ENCODE measurements at regions not wholly inside any gene's neighbourhood (a gene's known extent, or its start where the extent isn't known, plus 50 kb on each side); places are given as distances from the start of the nearest gene placed in this dataset.

DNA sequence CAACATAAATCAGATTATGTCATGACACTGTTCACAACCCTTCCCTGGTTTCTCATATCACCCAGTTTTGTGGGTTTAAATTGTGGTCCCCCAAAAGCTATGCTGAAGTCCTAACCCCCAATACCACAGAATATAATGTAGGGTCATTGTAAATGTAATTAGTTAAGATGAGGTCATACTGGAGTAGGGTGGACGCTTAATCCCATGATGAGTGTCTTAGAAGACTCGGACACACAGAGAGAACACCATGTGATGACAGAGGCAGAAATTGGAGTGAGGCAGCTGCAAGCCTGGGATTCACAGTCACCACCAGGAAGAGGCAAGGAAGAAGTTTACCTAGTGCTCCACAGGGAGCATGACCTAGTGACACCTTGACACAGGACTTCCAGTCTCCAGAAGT lies 197.8 kb downstream of the SALL1 start:
- no peak for DNase-seq

DNA sequence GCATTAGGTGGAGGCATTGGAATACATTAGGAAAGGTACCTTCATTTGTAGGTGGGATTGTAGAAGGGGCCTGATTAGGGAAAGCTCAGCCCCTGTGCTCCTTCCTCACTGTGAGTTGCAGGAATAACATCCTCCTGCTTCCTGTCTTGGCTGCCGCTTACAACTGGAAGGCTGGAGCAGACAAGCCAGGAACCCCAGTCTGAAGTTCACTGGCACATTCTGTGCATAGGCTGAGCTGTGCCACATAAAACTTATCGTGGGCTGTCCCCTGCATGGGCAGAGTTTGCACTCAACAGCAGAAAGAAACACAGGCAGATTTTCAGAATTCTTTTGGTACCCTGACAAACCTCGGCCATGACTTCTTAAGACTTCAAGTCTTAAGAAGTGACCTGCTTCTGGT lies 200.1 kb downstream of the SALL1 start:
- DNase-seq: no peak

DNA sequence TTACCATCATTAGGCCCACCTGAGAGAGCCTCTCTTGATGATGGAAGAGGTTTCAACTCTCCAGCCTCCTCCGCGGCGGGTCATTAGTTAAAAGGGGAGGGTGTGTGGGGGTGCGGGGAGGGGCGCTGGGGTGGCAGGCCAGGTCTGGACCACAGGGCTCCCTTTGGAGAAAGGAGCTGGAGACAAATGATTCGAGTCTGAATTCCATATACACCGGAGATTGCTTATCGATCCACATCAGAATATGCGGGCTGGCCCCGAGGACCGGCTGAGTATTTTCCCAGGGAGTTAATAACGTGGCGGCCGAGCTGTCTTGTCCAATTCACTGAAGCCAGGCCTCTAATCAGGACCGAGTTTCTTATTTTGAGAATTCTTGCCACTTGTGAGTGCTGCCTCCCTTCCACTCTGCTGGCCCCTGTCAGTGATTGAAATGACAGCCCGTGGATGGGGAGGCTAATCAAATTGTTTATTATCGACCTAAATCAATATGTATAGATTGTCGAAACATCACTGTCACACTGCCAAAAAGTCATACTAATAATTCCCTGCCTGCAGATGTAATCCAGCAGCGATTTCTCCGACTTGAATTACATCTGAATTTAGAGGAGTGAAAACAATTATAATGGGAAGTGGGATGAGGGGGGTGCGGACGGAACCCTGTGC lies 202.7 kb downstream of the SALL1 start:
- no peak for DNase-seq

DNA sequence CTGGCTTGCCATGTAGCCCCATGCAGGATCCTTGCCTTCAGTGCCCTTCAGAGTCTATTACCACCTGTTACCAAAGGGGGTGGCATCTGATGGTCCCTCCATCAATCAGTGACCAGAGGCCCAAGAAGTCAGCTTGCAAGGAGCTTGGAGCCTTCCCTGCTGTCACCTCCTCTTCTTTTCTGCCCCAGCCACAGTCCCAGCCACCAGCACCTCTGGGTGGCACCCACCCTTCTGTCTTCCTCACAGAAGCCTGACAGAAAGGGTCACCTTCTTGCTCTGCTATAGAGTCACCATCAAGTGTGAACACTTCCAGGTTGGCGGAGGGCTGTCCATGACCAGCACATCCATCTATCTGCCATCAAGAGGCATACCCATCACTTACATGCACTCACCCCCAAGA lies 203.2 kb downstream of the SALL1 start:
- no peak for DNase-seq

DNA sequence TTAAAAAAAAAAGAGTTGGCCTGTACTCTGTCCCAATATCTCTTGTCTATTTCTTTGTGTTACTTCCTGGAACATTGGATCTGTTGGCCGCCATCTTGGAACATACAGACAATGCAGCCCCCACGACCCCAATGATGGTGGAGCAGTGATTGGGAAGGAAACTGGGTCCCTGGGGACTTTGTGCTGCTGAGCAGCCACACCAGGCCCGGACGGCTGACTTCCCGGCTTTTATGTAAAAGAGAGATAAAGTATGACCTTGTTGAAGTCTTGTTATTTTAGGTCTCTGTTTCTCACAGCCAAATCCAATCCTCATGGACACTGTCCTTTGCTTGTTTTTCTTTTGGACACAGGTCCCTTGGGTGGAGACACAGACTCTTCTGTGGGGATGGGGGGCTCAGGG lies 204.5 kb downstream of the SALL1 start:
- DNase-seq: no peak

DNA sequence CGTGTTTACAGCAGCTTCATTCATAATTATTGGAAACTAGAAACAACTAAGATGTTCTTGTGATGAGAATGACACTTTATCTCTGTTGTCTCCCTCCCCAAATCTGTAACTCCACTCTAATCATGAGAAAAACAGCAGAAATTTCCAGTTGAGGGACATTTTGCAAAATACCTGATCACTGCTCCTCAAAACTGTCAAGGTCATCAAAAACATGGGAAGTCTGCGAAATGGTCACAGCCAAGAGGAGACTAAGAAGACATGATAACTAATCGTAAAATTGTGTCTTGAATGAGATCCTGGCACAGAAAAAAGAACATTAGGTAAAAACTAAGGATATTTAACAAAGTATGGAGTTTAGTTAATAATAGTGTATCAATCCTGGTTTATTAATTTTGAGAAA lies 204.2 kb downstream of the CYLD start:
- no peak for DNase-seq

DNA sequence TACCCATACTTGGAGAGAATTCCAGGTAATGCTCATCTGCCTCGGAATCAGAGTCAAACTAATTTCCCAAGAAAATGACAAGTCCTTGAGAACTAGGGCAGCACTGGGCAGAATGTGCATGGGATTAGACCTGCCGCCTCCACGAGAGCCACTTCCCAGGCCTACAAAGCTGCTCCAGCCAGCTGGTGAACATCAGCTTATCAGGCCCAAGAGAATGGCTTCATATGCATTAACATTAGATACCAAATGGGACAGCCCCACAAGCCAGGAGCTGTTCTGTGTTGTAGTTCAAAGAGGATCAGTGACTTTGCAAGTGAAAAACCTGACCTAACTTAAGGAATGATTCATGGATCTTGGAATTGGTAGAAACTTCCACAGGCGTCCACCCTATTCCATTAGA lies 203.3 kb downstream of the CYLD start:
- DNase-seq: no peak

DNA sequence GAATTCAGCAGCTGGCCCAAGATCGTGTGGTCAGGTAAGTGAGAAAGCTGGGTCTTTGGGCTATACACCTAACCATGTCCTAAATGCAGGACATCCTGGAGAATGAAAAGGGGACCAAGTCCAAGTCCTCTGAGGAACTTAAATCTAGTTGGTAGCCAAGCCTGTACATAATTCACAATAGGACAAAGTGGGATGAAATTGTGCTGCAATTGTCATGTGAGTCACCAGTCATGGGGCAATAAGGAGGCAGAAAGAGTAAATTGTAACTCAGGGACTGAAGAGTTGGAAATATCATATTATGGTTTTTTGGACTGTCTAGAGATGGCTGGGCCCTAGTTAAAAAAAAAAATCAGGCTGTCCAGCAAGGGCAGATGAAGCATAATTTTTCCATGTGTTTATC lies 202.6 kb downstream of the CYLD start:
- no peak for DNase-seq

DNA sequence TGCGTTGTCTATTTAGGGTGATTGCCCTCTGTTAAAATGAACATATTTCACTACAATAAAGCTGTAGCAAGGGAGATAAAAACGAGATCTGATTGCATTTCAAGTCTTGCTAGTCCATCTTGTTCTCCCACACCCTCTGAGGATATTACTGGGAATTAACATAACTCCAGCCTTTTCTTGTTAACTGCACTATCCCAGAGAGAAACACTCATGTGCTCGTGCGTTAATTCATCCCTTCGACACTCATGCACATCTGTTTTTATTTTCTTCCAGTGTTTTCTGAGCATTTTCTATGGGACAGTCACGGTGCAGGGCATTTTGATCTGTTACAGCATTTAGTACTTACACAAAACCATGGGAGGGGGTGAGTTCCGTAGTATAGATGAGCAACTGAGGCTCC lies 202.1 kb downstream of the CYLD start:
- DNase-seq: no peak

DNA sequence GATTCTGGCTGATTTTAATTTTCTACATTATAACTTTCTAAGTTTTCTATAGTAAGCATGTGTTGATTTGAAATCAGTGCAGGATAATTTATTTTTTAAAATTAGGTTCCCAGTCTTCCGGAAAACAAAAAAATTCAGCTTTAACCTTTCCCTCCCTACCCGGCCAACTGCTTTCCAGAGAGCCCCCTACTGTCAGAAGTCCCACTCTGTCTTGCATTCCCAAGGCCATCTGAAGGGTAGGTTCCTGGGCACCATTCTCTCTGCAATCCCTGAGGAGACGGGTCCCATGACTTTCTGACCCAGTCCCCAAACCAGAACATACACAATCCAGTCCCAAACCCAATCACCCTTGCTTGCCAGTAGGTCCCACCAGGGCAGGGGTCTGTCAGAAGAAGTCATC lies 200.3 kb downstream of the CYLD start:
- DNase-seq: no peak

DNA sequence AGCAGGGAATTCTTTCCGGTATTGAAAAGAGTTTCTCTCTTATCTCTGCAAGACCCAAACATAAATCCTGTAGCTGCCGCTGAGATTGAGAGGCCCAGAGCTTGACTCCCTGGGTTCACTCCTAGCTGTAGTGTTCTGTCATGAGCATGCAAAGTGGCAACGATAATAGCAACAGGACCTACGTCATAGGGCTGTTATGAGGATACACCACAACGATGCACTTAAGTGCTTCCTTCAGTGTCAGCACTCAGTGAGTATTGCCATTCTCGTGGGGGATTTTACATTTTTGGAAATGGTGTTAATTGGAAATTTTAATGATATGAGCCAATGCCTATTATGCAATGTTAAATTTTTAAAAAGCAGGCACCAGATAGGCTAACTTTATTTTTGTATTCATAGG lies 199.8 kb downstream of the CYLD start:
- DNase-seq: no peak

DNA sequence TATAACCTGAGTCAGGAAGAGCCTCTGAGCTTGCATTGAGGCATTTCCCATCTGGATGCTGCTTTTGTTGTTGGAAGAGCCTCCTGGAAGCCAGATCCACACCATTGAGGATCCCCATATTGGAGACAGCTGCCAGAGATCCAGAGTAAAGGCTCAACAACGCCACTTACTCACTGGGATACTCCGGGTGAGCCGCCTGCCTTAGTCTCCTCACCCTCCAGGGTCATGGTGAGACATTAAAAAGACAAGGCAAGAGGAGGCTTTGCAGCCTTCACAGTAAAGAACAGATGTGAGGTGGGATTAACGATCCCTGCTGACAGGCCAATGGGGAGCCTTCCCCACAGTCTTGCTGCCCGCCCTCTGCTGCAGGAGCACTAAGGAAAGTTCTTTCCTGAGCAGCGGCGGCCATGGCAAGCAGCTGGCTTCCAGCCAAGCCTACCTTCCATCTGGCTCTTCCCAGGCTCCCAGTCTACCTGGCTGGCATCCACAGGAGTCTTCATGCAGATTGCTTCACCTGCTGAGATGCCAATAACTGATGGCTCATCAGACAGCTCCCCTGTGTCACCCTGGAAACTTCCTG lies 198.5 kb downstream of the CYLD start:
- DNase-seq: no peak

DNA sequence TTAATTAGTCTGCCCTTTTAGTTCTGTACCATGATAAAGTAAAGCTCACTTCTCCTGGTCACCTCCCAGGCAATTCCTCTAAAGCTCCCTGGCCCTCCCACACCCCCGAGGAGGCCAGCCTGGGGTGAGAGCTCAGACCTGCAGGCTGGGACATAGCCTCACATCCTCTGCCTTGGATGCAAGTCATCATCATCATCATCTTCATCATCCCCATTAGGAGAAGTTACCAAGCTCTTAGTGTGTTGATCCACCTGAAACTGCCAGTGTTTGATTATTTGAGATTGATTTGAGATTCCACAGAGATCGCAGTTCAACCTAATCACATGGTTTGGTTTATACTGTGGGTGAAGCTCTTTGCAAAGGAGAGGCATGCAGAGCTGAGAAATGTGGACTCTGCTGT lies 197.5 kb downstream of the CYLD start:
- no peak for DNase-seq

DNA sequence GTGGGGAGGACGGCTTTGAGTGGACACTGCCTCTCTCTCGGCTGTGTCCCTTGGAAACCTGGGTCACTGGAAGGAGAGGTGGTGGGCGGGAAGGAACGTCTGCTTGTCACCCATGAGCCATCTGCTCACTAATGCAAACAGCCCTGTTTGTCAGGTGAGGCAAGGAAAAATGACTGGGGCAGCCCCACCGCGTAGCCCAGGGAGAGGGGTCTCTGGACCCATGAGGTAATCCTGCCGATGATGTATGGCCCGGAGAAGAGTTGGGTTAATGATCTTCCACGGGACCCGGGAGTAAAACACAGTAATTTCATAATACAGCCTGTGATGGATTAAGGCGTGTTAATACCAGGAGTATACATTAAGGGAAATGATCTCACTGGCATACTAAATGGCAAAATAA lies 197.0 kb downstream of the CYLD start:
- DNase-seq: no peak

DNA sequence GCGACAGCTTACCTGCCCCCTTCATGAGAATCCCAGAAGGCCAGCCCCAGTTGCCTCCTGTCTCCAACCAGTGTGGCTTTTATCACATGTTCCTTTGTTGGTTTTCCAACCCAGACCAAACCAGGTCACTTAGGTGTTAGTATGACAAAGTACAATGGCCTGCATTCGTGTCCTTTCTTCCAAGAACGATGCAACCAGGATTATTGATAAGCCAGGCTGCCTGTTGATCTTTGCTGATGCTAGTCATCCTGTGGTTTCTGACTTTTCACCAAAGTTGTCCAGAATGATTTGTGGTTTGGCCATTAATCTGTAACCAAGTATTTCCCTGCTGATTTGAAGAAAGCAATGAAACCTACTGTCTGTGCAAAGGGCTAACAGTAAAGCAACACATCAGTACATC lies 191.4 kb downstream of the CYLD start:
- no peak for DNase-seq

DNA sequence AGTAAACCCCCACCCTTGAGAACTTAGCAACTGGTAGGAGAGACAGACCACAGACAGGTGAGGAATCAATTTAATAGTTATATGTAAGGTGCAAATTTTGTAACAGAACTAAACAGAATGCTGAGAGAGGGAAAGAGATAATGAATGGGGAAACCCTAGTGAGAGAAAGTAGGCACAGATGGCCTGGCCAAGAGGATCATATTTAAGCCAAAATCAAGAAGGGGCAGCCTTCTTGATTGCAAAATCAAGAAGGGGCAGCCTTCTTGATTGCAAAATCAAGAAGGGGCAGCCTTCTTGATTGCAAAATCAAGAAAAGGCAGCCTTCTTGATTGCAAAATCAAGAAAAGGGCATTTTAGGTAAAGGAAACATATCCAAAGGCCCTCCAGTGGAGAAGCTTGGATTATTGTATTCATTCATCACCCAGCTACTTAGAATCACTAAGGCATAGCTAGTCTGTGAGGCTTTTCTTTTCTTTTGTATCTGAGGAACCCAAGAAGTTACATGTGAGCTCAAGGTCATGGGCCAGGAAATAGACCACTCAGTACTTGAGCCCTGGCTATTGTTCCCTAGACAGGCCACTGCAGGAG lies 190.6 kb downstream of the CYLD start:
- no peak for DNase-seq

DNA sequence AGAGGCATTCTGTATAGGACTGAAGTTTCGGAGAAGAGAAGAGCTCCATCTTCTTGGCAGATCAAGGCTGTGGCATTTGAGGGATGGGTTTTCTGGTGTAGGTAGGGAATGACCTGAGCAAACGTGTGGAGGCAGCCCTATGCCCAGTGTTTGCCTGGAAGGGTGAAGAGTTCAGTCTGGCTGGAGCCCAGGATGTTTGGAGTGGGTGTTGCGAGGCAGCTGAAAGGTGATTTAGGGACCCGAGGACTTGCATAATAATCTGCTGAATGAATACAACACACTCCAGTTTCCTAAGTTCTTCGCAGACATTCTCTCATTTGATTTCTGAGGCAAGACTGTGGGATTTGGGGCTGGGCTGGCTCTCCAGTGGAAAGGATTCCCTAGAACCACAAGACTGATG lies 186.2 kb downstream of the CYLD start:
- no peak for DNase-seq

DNA sequence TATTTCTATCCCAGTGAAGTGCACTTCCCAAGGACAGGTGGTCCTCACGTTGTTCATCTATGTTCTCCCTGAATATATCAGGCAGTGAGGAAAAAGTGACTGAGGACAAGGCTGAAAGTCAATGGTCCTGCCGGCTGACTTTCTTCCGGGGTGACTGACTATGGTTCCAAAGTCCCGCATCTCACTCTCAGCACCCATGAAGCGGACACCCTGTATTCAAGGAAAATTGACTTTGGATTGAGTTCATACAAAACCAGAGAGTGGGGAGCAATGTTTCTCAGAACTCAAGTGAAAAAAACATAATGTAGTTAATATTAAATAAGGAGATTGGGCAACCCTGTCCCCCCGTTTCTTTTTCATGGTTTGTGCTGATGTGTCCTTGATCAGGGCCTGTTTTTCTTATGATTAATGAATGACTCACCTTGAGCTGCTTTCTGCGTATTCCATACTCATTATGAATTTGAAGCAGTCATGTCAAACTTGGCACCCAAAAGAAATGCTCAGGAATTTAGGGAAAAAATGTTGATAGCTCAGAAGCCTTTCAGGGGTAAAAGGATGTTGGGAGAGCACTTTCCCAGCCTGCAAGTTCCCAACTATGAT lies 184.0 kb downstream of the CYLD start:
- no peak for DNase-seq

DNA sequence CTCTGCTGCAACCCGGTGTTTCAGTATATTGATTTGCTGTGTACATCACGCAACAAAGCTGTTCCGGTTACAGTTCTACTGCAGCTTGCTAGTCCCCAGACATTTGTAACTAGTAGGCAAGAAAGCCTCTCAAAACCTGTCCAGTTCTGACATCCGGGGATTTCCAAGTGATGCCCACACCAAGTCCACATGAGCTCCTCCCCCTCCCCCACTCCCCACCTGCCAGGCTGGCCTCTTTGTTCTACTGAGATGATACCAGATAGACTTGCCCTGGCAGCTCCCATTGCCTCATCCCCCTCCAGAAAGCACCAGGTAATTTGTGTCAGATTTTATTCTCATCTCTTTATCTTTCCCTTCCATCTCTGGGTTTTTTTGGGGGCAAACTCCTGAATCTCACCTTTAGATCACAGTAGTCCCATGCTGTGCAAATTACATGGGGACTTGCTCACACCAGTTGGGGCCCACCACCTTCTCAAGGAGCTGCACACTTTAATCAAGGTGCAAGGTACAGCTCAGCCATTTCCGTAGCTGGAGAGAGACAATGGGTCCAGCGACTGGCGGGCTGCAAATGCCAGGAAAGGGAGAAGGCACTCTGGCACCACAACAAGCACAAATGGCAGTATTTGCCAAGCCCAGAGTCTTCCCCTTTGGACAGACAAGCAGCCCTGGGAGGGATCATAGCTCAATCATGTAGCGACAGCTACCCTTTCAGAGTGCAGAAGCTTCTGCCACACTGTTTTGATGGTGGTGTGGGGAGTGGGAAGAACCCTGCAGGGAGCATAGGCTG lies 183.1 kb downstream of the CYLD start:
- no peak for DNase-seq

DNA sequence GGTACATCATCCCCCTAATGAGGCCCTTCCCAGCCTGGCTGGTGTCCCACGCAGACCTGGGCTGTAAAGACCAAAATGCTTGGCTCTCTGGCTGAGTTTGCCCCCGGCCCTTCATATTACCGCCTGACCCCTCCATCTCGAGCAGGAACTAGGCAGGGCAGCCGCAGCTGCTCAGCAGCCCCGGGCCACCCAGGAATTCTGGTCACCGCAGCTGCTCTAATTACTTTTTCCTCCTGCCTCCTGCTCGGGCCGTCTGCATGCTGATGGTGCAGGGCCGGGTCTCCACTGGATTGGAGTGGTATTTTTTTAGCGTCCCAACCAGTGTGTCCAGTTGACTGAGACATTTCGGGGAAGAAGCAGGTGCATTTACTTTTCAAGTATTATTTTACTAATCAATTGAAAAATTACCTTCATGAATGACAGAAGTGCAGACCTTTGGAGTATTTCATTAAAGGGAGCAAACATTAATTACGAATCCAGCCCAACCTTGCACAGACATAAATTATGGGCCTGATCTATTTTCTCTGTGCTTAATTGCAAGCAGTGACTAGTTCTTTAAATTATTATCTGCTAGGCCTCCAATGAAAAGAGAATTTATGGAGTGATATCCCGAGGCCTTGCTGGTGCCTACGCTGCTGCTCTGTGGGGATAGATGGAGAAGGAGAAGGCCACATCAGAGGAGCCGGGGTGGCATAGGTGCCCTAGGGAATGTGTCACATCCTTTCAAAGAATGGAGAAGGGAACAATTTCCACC lies 176.2 kb downstream of the CYLD start:
- DNase-seq: no peak

DNA sequence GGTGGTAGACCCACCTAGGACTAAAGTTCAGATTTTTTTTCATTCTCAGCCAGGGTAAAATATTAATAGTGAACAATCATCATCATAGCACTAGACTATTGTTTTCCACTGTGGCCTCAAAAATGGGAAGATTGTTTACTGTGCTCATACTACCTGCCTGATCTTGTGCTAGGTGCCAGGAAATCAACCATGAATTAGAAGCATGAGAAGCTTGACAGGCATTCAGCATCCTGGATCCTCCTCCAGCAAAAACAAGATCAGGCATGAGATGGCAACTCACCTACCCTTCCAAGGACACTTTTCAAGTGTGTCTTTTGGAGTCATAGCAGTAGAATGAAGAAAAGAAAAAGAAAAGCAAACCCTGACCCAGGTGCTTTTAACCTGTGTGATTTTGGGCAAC lies 174.2 kb downstream of the CYLD start:
- no peak for DNase-seq

DNA sequence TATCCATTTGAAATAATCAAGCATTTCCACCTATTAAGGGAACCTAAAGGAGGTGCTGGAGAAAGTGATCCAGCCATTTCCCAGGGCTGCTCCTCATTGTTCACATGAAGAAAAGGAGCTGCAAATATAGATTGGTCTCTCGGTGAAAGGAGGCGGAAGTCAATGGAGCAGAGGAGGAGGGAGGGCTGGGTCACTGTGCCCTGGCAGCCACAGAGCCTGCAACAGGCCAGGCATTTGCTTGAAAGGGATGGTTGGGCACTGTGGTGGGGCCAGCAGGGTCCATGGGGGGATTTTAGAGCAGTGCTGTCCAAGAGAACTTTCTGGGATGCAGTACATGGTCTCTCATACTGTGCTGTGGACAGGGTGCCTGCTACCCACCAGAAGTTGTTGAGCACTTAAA lies 173.2 kb downstream of the CYLD start:
- DNase-seq: no peak

DNA sequence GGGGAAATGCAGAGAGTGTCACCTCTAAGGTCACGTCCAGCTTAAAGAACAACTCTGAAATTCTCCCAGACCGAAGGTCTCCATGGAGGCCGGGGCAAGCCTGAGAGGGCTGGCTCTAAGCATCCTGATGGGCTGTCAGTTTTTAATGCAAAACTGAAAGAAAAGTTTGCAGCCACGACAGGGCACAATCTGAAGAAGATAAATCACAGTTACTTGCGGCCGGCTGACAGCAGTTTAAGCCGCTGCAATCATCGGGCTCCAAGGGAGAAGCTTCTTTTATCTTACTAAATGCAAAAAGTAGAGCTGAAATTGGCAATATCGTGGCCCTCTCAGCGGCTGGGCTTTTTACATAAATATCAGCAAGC lies 168.8 kb downstream of the CYLD start:
- DNase-seq: no peak
